HepG2 (cell line): ENCODE measurements at regions not wholly inside any gene's neighbourhood (a gene's known extent, or its start where the extent isn't known, plus 50 kb on each side); places are given as distances from the start of the nearest gene placed in this dataset.

Source experiments
- ATAC-seq: fragments of 200-7000 bp; cut with Tn5 transposase; 3 replicates; pipeline ENCODE4 v1.9.1; 2020; ENCODE audit warnings: mild to moderate bottlenecking, moderate library complexity
- BruUV-seq: library from RNA; stranded (reverse); fragments of 400-500 nt; replicated peaks from 2 replicates; lab custom pipeline; 2021; lab: Mats Ljungman, UMichigan
- CTCF ChIA-PET: fragments of 300-600 bp; formaldehyde crosslinking; extraction: SDS; loops from one replicate; lab custom pipeline; 2021; ENCODE audit warnings: low total read pairs, inconsistent platforms, low intra/inter-chr PET ratio; lab: Yijun Ruan, JAX
- POLR2A ChIA-PET: fragments of 350-600 bp; sonication (Branson Sonifier 250); formaldehyde crosslinking; loops from one replicate; lab custom pipeline; 2020; ENCODE audit warnings: antibody characterized with exemption, inconsistent platforms; lab: Yijun Ruan, JAX
- DNase-seq: peaks from one replicate; pipeline ENCODE4 v3.0.0-alpha.2; 2015; ENCODE audit warnings: low spot score
- FAIRE-seq: peaks from 3 replicates; lab custom pipeline; 2011; peaks lifted over from hg19 to GRCh38; lab: Jason Lieb, UNC
- H2AFZ ChIP-seq: one replicate; pipeline ENCODE4 v1.6.1; 2011; ENCODE audit warnings: low read length, inconsistent platforms
- H3K27ac ChIP-seq: fragments of 300-600 bp; 3 replicates; pipeline ENCODE4 v1.8.0; 2011; ENCODE audit warnings: mixed run types, mild to moderate bottlenecking, mixed read lengths, low read length, inconsistent platforms; ENCODE audit not compliant: insufficient read depth; ENCODE audit errors: extremely low read length
- H3K27me3 ChIP-seq, 2 experiments: fragments of 200-600 bp in 1 of 2; 2 replicates in 1 of 2; 3 replicates in 1 of 2; pipeline versions ENCODE4 v1.6.0 to v1.8.0; 2011; ENCODE audit warnings: low read length in 2 of 2, mild to moderate bottlenecking in 2 of 2, moderate library complexity in 2 of 2, inconsistent platforms in 1 of 2; ENCODE audit not compliant: insufficient read depth in 2 of 2, control insufficient read depth in 1 of 2
- H3K36me3 ChIP-seq, 2 experiments: fragments of 200-600 bp in 1 of 2; replicated peaks in 1 of 2; 2 replicates in 1 of 2; 3 replicates in 1 of 2; pipeline versions ENCODE4 v1.5.1 to v1.8.0; 2011; ENCODE audit warnings: low read length in 2 of 2, inconsistent platforms in 1 of 2; ENCODE audit not compliant: insufficient read depth in 2 of 2, control insufficient read depth in 1 of 2
- H3K4me1 ChIP-seq: 2 replicates; pipeline ENCODE4 v1.5.1; 2012; ENCODE audit warnings: low read length, inconsistent platforms; ENCODE audit not compliant: insufficient read depth
- H3K4me2 ChIP-seq: 2 replicates; pipeline ENCODE4 v1.6.0; 2011; ENCODE audit warnings: low read depth, low read length, inconsistent platforms
- H3K4me3 ChIP-seq, 3 experiments: fragments of 200-600 bp in 1 of 3; sonication (generic), shearing (Covaris generic) in 1 of 3; replicated peaks in 1 of 3; 2 replicates each; pipeline ENCODE4 v1.5.1; 2011 to 2016; ENCODE audit warnings: low read length in 3 of 3, inconsistent platforms in 2 of 3, low read depth in 2 of 3, mild to moderate bottlenecking in 2 of 3, control low read depth in 1 of 3, mixed read lengths in 1 of 3; ENCODE audit not compliant: insufficient read depth in 1 of 3
- H3K79me2 ChIP-seq: one replicate; pipeline ENCODE4 v1.6.1; 2011; ENCODE audit warnings: low read length, inconsistent platforms; ENCODE audit not compliant: insufficient read depth
- H3K9ac ChIP-seq: 2 replicates; pipeline ENCODE4 v1.6.0; 2011; ENCODE audit warnings: mild to moderate bottlenecking, low read depth, low read length, inconsistent platforms; ENCODE audit not compliant: insufficient read depth
- H3K9me3 ChIP-seq: 2 replicates; pipeline ENCODE4 v1.5.1; 2012; ENCODE audit warnings: mild to moderate bottlenecking, low read length
- H4K20me1 ChIP-seq: 2 replicates; pipeline ENCODE4 v1.6.0; 2011; ENCODE audit warnings: inconsistent platforms, mild to moderate bottlenecking, low read length, moderate library complexity; ENCODE audit not compliant: insufficient read depth
- ATF3 ChIP-seq: sonication (generic); formaldehyde crosslinking; IDR thresholded peaks from 2 replicates; pipeline ENCODE4 v1.4.0; 2020; ENCODE audit warnings: missing genetic modification reagents
- FOXO1 ChIP-seq: sonication (generic); formaldehyde crosslinking; IDR thresholded peaks from 2 replicates; pipeline ENCODE4 v1.4.0; 2020; ENCODE audit warnings: missing genetic modification reagents
- HNRNPUL1 ChIP-seq: fragments of 200-400 bp; formaldehyde crosslinking; IDR thresholded peaks from 2 replicates; pipeline ENCODE4 v1.6.1; 2017; ENCODE audit warnings: low read depth, mild to moderate bottlenecking, low read length, moderate library complexity
- IRX3 ChIP-seq: sonication (generic); formaldehyde crosslinking; IDR thresholded peaks from 2 replicates; pipeline ENCODE4 v1.8.1; 2023; ENCODE audit warnings: mild to moderate bottlenecking, low read depth, missing genetic modification reagents, borderline replicate concordance
- JARID2 ChIP-seq: sonication (generic); formaldehyde crosslinking; IDR thresholded peaks from 2 replicates; pipeline ENCODE4 v1.8.1; 2023; ENCODE audit warnings: missing genetic modification reagents, inconsistent platforms; ENCODE audit not compliant: insufficient replicate concordance
- KMT2A ChIP-seq: sonication (generic); formaldehyde crosslinking; IDR thresholded peaks from 2 replicates; pipeline ENCODE4 v1.4.0; 2020; ENCODE audit warnings: missing genetic modification reagents
- NCOR1 ChIP-seq: fragments of 200-600 bp; sonication (generic); IDR thresholded peaks from 2 replicates; pipeline ENCODE4 v1.7.0; 2017; ENCODE audit warnings: antibody characterized with exemption, low read length, borderline replicate concordance
- NFE2L2 ChIP-seq: fragments of 150-350 bp; IDR thresholded peaks from 2 replicates; pipeline ENCODE4 v1.6.1; 2014; ENCODE audit warnings: low read length
- SMAD1 ChIP-seq: sonication (generic); formaldehyde crosslinking; IDR thresholded peaks from 2 replicates; pipeline ENCODE4 v1.4.0; 2020; ENCODE audit warnings: missing genetic modification reagents, low read depth, mild to moderate bottlenecking, borderline replicate concordance
- THYN1 ChIP-seq: sonication (generic); formaldehyde crosslinking; IDR thresholded peaks from 2 replicates; pipeline ENCODE4 v1.8.1; 2023; ENCODE audit warnings: low read depth, mild to moderate bottlenecking, moderate library complexity, missing genetic modification reagents, borderline replicate concordance
- TRIM24 ChIP-seq: sonication (generic); formaldehyde crosslinking; IDR thresholded peaks from 2 replicates; pipeline ENCODE4 v1.8.0; 2022; ENCODE audit warnings: mild to moderate bottlenecking, missing genetic modification reagents
- TSC22D2 ChIP-seq: sonication (generic); formaldehyde crosslinking; IDR thresholded peaks from 2 replicates; pipeline ENCODE4 v1.5.1; 2020; ENCODE audit warnings: missing genetic modification reagents, mild to moderate bottlenecking, borderline replicate concordance
- ZNF33A ChIP-seq: sonication (generic); formaldehyde crosslinking; IDR thresholded peaks from 2 replicates; pipeline ENCODE4 v1.5.1; 2020; ENCODE audit warnings: missing genetic modification reagents, mild to moderate bottlenecking, moderate library complexity, borderline replicate concordance
- ZNF543 ChIP-seq: sonication (generic); formaldehyde crosslinking; IDR thresholded peaks from 2 replicates; pipeline ENCODE4 v1.4.0; 2020; ENCODE audit warnings: mild to moderate bottlenecking, missing genetic modification reagents
- ZNF558 ChIP-seq: sonication (generic); formaldehyde crosslinking; IDR thresholded peaks from 2 replicates; pipeline ENCODE4 v1.9.0; 2022; ENCODE audit warnings: mild to moderate bottlenecking, missing genetic modification reagents, borderline replicate concordance
- ZNF770 ChIP-seq: sonication (generic); formaldehyde crosslinking; IDR thresholded peaks from 2 replicates; pipeline ENCODE4 v1.5.0; 2020; ENCODE audit warnings: mild to moderate bottlenecking, missing genetic modification reagents
- ZNF776 ChIP-seq: sonication (generic); formaldehyde crosslinking; IDR thresholded peaks from 2 replicates; pipeline ENCODE4 v1.4.0; 2020; ENCODE audit warnings: mild to moderate bottlenecking, missing genetic modification reagents
- ZNF841 ChIP-seq: sonication (generic); formaldehyde crosslinking; IDR thresholded peaks from 2 replicates; pipeline ENCODE4 v1.8.1; 2023; ENCODE audit warnings: missing genetic modification reagents, borderline replicate concordance
- WGBS: methylation state at CpG from one replicate; pipeline ENCODE4 v1.1.6; 2017; ENCODE audit warnings: low lambda C conversion rate; 5-methylcytosine and 5-hydroxymethylcytosine counted together
- in situ Hi-C: cut with HindIII; loops from 2 replicates; pipeline ENCODE4 v1.10.0; 2017; ENCODE audit warnings: low pct_unique_long_range_greater_than_20kb; ENCODE audit not compliant: extremely low pct_ligation_motif_present
- intact Hi-C: fragments of 100-400 bp; cut with micrococcal nuclease; formaldehyde crosslinking; loops from one replicate; pipeline ENCODE4 v1.10.0; 2022; ENCODE audit not compliant: unreplicated experiment
- TF ChIP-seq, protein P1 (sequence below): sonication (generic); formaldehyde crosslinking; IDR thresholded peaks from 2 replicates; pipeline ENCODE4 v1.4.0; 2020; ENCODE audit warnings: missing genetic modification reagents, borderline replicate concordance

- no peaks in the 10 kb centered on the region for H3K36me3 ChIP-seq
- FAIRE-seq (no peak), DNase-seq (no peak), ATAC-seq (no peak)
- peaks cover 1 to 18% of the 10 kb centered on the region in 2 experiments; a peak in 3 of 5 replicates for H3K27me3 ChIP-seq
- H3K79me2 ChIP-seq, result no peaks in the 10 kb centered on the region
- H3K4me2 ChIP-seq, result no peak overlapping the region
- no peaks in the 10 kb centered on the region for H4K20me1 ChIP-seq
- no peak overlapping the region for H3K27ac ChIP-seq
- H3K9ac ChIP-seq, result no peak overlapping the region
- no peak overlapping the region for H3K4me3 ChIP-seq
- CTCF ChIA-PET, result no interaction called here
- no peaks in the 10 kb centered on the region for H3K9me3 ChIP-seq
- WGBS, result 35% methylated on average over 5 of the region's 8 CpGs
- no peak overlapping the region for H2AFZ ChIP-seq
- H3K4me1 ChIP-seq, result no peaks in the 10 kb centered on the region
- no TSS peak for BruUV-seq
- in situ Hi-C loops, result no loop called here
- intact Hi-C loops, result no loop called here
- POLR2A ChIA-PET, result no interaction called here
- TF ChIP-seq ATF3 (no peak), HNRNPUL1 (no peak), ZNF770 (CRISPR knock-in tag) (no peak), THYN1 (no peak), ZNF543 (CRISPR knock-in tag) (no peak), SMAD1 (no peak), ZNF841 (no peak), ZNF558 (CRISPR knock-in tag) (no peak), ZNF776 (CRISPR knock-in tag) (no peak), FOXO1 (no peak), TRIM24 (CRISPR knock-in tag) (no peak), IRX3 (CRISPR knock-in tag) (no peak), TSC22D2 (CRISPR knock-in tag) (no peak), KMT2A (CRISPR knock-in tag) (no peak), JARID2 (no peak), NFE2L2 (no peak), NCOR1 (no peak), ZNF33A (no peak)
- TF ChIP-seq, protein P1, sequence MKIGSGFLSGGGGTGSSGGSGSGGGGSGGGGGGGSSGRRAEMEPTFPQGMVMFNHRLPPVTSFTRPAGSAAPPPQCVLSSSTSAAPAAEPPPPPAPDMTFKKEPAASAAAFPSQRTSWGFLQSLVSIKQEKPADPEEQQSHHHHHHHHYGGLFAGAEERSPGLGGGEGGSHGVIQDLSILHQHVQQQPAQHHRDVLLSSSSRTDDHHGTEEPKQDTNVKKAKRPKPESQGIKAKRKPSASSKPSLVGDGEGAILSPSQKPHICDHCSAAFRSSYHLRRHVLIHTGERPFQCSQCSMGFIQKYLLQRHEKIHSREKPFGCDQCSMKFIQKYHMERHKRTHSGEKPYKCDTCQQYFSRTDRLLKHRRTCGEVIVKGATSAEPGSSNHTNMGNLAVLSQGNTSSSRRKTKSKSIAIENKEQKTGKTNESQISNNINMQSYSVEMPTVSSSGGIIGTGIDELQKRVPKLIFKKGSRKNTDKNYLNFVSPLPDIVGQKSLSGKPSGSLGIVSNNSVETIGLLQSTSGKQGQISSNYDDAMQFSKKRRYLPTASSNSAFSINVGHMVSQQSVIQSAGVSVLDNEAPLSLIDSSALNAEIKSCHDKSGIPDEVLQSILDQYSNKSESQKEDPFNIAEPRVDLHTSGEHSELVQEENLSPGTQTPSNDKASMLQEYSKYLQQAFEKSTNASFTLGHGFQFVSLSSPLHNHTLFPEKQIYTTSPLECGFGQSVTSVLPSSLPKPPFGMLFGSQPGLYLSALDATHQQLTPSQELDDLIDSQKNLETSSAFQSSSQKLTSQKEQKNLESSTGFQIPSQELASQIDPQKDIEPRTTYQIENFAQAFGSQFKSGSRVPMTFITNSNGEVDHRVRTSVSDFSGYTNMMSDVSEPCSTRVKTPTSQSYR (CRISPR knock-in tag), result no peak
Measured at GRCh38 chr18:10244341-10244740, 210.1 kb upstream of the APCDD1 start.
